ENCODE measurements at regions not wholly inside any gene's neighbourhood (a gene's known extent, or its start where the extent isn't known, plus 50 kb on each side); places are given as distances from the start of the nearest gene placed in this dataset.

DNA sequence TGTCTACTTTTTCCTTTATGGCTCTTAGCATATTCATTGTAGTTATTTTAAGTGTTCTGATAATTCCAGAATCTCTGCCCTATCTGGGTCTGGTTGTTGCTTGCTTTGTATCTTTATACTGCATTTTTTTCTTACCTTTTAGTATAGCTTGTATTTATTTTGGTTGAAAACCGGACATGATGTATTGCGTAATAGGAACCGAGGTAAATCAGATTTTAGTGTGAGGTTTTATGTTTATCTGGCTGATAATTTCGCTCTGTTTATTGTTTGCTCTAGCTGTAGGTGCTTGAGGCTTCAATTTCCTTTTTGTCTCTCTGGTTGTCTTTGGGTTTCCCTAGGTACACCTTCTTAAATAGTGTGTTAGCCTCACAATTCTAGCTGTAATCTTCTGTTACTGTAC, 263.8 kb upstream of the LCORL start:
- Histone ChIP-seq H3K4me2 (no peak overlapping the region), H3K9ac (no peak overlapping the region), H3K27me3 (ENCODE audit: insufficient read depth) (no peaks in the 10 kb centered on the region), H3K9me2 (no peaks in the 10 kb centered on the region), H3K79me2 (ENCODE audit: insufficient read depth) (no peaks in the 10 kb centered on the region), H4K20me1 (ENCODE audit: insufficient read depth) (no peaks in the 10 kb centered on the region), H2AFZ (ENCODE audit: low read depth) (no peak overlapping the region), H3K36me3 (replicated peaks in 1 of 2; ENCODE audit: control insufficient read depth in 1 of 2, insufficient read depth in 2 of 2, low read length in 1 of 2) (no peaks in the 10 kb centered on the region), H3K4me1 (ENCODE audit: control insufficient read depth in 1 of 2, insufficient read depth in 2 of 2, low read depth in 1 of 2, low read length in 1 of 2) (no peaks in the 10 kb centered on the region), H3F3A (replicated peaks; ENCODE audit: insufficient read depth) (no peaks in the 10 kb centered on the region), H3K9me3 (no peaks in the 10 kb centered on the region; the same call in 1 of the 2 replicates), H3K27ac (ENCODE audit: low read depth in 2 of 2, low read length in 1 of 2) (no peak overlapping the region), H3K4me3 (ENCODE audit: low read depth in 2 of 2, low read length in 1 of 2) (no peak overlapping the region)
- CTCF ChIA-PET, result no interaction called here
- POLR2A ChIA-PET, result no interaction called here
- DNase-seq, result no peak
- TF ChIP-seq, protein P1, sequence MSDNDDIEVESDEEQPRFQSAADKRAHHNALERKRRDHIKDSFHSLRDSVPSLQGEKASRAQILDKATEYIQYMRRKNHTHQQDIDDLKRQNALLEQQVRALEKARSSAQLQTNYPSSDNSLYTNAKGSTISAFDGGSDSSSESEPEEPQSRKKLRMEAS (IDR thresholded peaks at IDR 0.05; ENCODE audit: low read depth), result no peak
- TF ChIP-seq RXRA (IDR thresholded peaks at IDR 0.05; ENCODE audit: borderline replicate concordance, low read depth), result no peak
- no peak for TF ChIP-seq EZH2phosphoT487 (IDR thresholded peaks at IDR 0.05; ENCODE audit: borderline replicate concordance, low read depth)
- TF ChIP-seq POLR2AphosphoS5 (IDR thresholded peaks at IDR 0.05; ENCODE audit: low read depth, low read length), result no peak
- TF ChIP-seq, protein P2, sequence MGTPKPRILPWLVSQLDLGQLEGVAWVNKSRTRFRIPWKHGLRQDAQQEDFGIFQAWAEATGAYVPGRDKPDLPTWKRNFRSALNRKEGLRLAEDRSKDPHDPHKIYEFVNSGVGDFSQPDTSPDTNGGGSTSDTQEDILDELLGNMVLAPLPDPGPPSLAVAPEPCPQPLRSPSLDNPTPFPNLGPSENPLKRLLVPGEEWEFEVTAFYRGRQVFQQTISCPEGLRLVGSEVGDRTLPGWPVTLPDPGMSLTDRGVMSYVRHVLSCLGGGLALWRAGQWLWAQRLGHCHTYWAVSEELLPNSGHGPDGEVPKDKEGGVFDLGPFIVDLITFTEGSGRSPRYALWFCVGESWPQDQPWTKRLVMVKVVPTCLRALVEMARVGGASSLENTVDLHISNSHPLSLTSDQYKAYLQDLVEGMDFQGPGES (IDR thresholded peaks at IDR 0.05; ENCODE audit: low read depth, low read length), result no peak
- no peak for TF ChIP-seq MXI1 (IDR thresholded peaks at IDR 0.05; ENCODE audit: low read depth, low read length)
- no peak for TF ChIP-seq SMC3 (IDR thresholded peaks at IDR 0.05; ENCODE audit: low read depth, low read length)
- no peak for TF ChIP-seq FOSL2 (IDR thresholded peaks at IDR 0.05; ENCODE audit: borderline replicate concordance, low read depth)
- no peak for TF ChIP-seq GABPA (IDR thresholded peaks at IDR 0.05; ENCODE audit: low read depth)
- TF ChIP-seq YY1 (IDR thresholded peaks at IDR 0.05; ENCODE audit: low read depth), result no peak
- TF ChIP-seq RFX5 (IDR thresholded peaks at IDR 0.05; ENCODE audit: low read length), result no peak
- TF ChIP-seq JUND (IDR thresholded peaks at IDR 0.05), result no peak
- TF ChIP-seq, protein P3, sequence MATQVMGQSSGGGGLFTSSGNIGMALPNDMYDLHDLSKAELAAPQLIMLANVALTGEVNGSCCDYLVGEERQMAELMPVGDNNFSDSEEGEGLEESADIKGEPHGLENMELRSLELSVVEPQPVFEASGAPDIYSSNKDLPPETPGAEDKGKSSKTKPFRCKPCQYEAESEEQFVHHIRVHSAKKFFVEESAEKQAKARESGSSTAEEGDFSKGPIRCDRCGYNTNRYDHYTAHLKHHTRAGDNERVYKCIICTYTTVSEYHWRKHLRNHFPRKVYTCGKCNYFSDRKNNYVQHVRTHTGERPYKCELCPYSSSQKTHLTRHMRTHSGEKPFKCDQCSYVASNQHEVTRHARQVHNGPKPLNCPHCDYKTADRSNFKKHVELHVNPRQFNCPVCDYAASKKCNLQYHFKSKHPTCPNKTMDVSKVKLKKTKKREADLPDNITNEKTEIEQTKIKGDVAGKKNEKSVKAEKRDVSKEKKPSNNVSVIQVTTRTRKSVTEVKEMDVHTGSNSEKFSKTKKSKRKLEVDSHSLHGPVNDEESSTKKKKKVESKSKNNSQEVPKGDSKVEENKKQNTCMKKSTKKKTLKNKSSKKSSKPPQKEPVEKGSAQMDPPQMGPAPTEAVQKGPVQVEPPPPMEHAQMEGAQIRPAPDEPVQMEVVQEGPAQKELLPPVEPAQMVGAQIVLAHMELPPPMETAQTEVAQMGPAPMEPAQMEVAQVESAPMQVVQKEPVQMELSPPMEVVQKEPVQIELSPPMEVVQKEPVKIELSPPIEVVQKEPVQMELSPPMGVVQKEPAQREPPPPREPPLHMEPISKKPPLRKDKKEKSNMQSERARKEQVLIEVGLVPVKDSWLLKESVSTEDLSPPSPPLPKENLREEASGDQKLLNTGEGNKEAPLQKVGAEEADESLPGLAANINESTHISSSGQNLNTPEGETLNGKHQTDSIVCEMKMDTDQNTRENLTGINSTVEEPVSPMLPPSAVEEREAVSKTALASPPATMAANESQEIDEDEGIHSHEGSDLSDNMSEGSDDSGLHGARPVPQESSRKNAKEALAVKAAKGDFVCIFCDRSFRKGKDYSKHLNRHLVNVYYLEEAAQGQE (IDR thresholded peaks at IDR 0.05; ENCODE audit: low read depth, low read length), result no peak
- no peak for TF ChIP-seq TAF1 (IDR thresholded peaks at IDR 0.05; ENCODE audit: borderline replicate concordance, low read depth, low read length)
- TF ChIP-seq, protein P4, sequence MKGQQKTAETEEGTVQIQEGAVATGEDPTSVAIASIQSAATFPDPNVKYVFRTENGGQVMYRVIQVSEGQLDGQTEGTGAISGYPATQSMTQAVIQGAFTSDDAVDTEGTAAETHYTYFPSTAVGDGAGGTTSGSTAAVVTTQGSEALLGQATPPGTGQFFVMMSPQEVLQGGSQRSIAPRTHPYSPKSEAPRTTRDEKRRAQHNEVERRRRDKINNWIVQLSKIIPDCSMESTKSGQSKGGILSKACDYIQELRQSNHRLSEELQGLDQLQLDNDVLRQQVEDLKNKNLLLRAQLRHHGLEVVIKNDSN (IDR thresholded peaks at IDR 0.05; ENCODE audit: borderline replicate concordance, low read depth), result no peak
- TF ChIP-seq, protein P5, sequence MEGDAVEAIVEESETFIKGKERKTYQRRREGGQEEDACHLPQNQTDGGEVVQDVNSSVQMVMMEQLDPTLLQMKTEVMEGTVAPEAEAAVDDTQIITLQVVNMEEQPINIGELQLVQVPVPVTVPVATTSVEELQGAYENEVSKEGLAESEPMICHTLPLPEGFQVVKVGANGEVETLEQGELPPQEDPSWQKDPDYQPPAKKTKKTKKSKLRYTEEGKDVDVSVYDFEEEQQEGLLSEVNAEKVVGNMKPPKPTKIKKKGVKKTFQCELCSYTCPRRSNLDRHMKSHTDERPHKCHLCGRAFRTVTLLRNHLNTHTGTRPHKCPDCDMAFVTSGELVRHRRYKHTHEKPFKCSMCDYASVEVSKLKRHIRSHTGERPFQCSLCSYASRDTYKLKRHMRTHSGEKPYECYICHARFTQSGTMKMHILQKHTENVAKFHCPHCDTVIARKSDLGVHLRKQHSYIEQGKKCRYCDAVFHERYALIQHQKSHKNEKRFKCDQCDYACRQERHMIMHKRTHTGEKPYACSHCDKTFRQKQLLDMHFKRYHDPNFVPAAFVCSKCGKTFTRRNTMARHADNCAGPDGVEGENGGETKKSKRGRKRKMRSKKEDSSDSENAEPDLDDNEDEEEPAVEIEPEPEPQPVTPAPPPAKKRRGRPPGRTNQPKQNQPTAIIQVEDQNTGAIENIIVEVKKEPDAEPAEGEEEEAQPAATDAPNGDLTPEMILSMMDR (IDR thresholded peaks at IDR 0.05), result no peak
- TF ChIP-seq GATA2 (CRISPR knock-in tag; IDR thresholded peaks at IDR 0.05), result no peak
- WGBS (ENCODE audit: low lambda C conversion rate), result 36% methylated on average over 4 of the region's 4 CpGs

Data from SK-N-SH (cell line).